ENCODE measurements at regions not wholly inside any gene's neighbourhood (a gene's known extent, or its start where the extent isn't known, plus 50 kb on each side); places are given as distances from the start of the nearest gene placed in this dataset.

DNA sequence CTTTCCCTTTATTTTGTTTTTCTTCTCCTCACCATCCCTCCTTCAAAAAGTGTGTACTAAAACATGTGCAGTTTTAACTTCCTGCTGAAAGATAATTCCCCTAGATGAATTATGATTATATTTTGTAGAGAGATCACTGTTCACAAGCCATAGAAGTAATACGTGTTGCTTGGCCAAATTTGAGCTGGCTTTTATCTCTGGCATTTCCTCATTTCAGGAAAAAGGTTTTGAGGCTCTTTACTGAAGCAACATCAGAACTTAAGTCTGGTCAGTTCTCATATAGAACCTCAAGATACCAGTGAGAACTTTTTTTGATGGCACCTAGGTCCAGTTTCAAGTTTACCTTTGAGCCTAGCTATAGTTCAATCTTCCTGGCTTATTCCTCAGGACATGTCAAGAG is 463.3 kb downstream of the INHBA start:
- Histone ChIP-seq H3K27me3 (ENCODE audit: insufficient read depth) (no peaks in the 10 kb centered on the region), H3K9me2 (ENCODE audit: insufficient read depth) (no peaks in the 10 kb centered on the region), H4K20me1 (replicated peaks; ENCODE audit: insufficient read depth) (no peaks in the 10 kb centered on the region), H3K4me1 (ENCODE audit: insufficient read depth) (no peaks in the 10 kb centered on the region), H3K4me3 (no peak overlapping the region), H3K36me3 (ENCODE audit: insufficient read depth) (no peaks in the 10 kb centered on the region), H3K27ac (ENCODE audit: low read depth) (no peak overlapping the region), H3K79me2 (replicated peaks; ENCODE audit: insufficient read depth) (no peaks in the 10 kb centered on the region), H3F3A (replicated peaks; ENCODE audit: low read depth) (no peaks in the 10 kb centered on the region), H2AFZ (no peak overlapping the region), H3K4me2 (no peak overlapping the region)
- Mint-ChIP-seq H3K9me3 (no peaks in the 10 kb centered on the region; the same call in 2 of the 3 replicates), H3K27ac (no peak overlapping the region), H3K4me1 (peaks cover 3% of the 10 kb centered on the region; the same call in 2 of the 3 replicates), H3K4me3 (no peak overlapping the region), H3K36me3 (ENCODE audit: low read depth) (no peaks in the 10 kb centered on the region), H3K27me3 (ENCODE audit: insufficient read depth, low read depth, poor library complexity) (peaks cover 1% of the 10 kb centered on the region)
- TF ChIP-seq, protein P1, sequence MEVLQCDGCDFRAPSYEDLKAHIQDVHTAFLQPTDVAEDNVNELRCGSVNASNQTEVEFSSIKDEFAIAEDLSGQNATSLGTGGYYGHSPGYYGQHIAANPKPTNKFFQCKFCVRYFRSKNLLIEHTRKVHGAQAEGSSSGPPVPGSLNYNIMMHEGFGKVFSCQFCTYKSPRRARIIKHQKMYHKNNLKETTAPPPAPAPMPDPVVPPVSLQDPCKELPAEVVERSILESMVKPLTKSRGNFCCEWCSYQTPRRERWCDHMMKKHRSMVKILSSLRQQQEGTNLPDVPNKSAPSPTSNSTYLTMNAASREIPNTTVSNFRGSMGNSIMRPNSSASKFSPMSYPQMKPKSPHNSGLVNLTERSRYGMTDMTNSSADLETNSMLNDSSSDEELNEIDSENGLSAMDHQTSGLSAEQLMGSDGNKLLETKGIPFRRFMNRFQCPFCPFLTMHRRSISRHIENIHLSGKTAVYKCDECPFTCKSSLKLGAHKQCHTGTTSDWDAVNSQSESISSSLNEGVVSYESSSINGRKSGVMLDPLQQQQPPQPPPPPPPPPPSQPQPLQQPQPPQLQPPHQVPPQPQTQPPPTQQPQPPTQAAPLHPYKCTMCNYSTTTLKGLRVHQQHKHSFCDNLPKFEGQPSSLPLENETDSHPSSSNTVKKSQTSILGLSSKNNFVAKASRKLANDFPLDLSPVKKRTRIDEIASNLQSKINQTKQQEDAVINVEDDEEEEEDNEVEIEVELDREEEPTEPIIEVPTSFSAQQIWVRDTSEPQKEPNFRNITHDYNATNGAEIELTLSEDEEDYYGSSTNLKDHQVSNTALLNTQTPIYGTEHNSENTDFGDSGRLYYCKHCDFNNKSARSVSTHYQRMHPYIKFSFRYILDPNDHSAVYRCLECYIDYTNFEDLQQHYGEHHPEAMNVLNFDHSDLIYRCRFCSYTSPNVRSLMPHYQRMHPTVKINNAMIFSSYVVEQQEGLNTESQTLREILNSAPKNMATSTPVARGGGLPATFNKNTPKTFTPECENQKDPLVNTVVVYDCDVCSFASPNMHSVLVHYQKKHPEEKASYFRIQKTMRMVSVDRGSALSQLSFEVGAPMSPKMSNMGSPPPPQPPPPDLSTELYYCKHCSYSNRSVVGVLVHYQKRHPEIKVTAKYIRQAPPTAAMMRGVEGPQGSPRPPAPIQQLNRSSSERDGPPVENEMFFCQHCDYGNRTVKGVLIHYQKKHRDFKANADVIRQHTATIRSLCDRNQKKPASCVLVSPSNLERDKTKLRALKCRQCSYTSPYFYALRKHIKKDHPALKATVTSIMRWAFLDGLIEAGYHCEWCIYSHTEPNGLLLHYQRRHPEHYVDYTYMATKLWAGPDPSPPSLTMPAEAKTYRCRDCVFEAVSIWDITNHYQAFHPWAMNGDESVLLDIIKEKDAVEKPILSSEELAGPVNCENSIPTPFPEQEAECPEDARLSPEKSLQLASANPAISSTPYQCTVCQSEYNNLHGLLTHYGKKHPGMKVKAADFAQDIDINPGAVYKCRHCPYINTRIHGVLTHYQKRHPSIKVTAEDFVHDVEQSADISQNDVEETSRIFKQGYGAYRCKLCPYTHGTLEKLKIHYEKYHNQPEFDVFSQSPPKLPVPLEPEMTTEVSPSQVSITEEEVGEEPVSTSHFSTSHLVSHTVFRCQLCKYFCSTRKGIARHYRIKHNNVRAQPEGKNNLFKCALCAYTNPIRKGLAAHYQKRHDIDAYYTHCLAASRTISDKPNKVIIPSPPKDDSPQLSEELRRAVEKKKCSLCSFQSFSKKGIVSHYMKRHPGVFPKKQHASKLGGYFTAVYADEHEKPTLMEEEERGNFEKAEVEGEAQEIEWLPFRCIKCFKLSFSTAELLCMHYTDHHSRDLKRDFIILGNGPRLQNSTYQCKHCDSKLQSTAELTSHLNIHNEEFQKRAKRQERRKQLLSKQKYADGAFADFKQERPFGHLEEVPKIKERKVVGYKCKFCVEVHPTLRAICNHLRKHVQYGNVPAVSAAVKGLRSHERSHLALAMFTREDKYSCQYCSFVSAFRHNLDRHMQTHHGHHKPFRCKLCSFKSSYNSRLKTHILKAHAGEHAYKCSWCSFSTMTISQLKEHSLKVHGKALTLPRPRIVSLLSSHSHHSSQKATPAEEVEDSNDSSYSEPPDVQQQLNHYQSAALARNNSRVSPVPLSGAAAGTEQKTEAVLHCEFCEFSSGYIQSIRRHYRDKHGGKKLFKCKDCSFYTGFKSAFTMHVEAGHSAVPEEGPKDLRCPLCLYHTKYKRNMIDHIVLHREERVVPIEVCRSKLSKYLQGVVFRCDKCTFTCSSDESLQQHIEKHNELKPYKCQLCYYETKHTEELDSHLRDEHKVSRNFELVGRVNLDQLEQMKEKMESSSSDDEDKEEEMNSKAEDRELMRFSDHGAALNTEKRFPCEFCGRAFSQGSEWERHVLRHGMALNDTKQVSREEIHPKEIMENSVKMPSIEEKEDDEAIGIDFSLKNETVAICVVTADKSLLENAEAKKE (CRISPR knock-in tag; IDR thresholded peaks at IDR 0.05): no peak
- TF ChIP-seq, protein P2, sequence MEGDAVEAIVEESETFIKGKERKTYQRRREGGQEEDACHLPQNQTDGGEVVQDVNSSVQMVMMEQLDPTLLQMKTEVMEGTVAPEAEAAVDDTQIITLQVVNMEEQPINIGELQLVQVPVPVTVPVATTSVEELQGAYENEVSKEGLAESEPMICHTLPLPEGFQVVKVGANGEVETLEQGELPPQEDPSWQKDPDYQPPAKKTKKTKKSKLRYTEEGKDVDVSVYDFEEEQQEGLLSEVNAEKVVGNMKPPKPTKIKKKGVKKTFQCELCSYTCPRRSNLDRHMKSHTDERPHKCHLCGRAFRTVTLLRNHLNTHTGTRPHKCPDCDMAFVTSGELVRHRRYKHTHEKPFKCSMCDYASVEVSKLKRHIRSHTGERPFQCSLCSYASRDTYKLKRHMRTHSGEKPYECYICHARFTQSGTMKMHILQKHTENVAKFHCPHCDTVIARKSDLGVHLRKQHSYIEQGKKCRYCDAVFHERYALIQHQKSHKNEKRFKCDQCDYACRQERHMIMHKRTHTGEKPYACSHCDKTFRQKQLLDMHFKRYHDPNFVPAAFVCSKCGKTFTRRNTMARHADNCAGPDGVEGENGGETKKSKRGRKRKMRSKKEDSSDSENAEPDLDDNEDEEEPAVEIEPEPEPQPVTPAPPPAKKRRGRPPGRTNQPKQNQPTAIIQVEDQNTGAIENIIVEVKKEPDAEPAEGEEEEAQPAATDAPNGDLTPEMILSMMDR (conservative IDR thresholded peaks at IDR 0.05; ENCODE audit: low read depth in 2 of 2): no peak
- TF ChIP-seq, protein P3, sequence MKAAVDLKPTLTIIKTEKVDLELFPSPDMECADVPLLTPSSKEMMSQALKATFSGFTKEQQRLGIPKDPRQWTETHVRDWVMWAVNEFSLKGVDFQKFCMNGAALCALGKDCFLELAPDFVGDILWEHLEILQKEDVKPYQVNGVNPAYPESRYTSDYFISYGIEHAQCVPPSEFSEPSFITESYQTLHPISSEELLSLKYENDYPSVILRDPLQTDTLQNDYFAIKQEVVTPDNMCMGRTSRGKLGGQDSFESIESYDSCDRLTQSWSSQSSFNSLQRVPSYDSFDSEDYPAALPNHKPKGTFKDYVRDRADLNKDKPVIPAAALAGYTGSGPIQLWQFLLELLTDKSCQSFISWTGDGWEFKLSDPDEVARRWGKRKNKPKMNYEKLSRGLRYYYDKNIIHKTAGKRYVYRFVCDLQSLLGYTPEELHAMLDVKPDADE (IDR thresholded peaks at IDR 0.05): no peak
- no peak for TF ChIP-seq CREB1 (CRISPR knock-in tag; IDR thresholded peaks at IDR 0.05; ENCODE audit: low read depth)
- TF ChIP-seq, protein P4, sequence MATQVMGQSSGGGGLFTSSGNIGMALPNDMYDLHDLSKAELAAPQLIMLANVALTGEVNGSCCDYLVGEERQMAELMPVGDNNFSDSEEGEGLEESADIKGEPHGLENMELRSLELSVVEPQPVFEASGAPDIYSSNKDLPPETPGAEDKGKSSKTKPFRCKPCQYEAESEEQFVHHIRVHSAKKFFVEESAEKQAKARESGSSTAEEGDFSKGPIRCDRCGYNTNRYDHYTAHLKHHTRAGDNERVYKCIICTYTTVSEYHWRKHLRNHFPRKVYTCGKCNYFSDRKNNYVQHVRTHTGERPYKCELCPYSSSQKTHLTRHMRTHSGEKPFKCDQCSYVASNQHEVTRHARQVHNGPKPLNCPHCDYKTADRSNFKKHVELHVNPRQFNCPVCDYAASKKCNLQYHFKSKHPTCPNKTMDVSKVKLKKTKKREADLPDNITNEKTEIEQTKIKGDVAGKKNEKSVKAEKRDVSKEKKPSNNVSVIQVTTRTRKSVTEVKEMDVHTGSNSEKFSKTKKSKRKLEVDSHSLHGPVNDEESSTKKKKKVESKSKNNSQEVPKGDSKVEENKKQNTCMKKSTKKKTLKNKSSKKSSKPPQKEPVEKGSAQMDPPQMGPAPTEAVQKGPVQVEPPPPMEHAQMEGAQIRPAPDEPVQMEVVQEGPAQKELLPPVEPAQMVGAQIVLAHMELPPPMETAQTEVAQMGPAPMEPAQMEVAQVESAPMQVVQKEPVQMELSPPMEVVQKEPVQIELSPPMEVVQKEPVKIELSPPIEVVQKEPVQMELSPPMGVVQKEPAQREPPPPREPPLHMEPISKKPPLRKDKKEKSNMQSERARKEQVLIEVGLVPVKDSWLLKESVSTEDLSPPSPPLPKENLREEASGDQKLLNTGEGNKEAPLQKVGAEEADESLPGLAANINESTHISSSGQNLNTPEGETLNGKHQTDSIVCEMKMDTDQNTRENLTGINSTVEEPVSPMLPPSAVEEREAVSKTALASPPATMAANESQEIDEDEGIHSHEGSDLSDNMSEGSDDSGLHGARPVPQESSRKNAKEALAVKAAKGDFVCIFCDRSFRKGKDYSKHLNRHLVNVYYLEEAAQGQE (IDR thresholded peaks at IDR 0.05; ENCODE audit: unreplicated experiment): no peak
- TF ChIP-seq POLR2AphosphoS5 (IDR thresholded peaks at IDR 0.05; ENCODE audit: low read depth): no peak
- TF ChIP-seq ZNF114 (CRISPR knock-in tag; IDR thresholded peaks at IDR 0.05): no peak
- TF ChIP-seq EZH2phosphoT487 (IDR thresholded peaks at IDR 0.05; ENCODE audit: unreplicated experiment): no peak
- no peak for TF ChIP-seq EZH2 (IDR thresholded peaks at IDR 0.05; ENCODE audit: low read depth, unreplicated experiment)
- no peak for TF ChIP-seq ZNF331 (CRISPR knock-in tag; IDR thresholded peaks at IDR 0.05; ENCODE audit: low read depth)
- TF ChIP-seq NANOG (IDR thresholded peaks at IDR 0.05; ENCODE audit: borderline replicate concordance): no peak
- no peak for TF ChIP-seq JUNB (IDR thresholded peaks at IDR 0.05; ENCODE audit: unreplicated experiment)
- no peak for TF ChIP-seq STAT1 (IDR thresholded peaks at IDR 0.05; ENCODE audit: unreplicated experiment)
- ATAC-seq: no peak
- no peak for DNase-seq (ENCODE audit: low spot score)

Data from GM23338 (cell line).